HL-60 (cell line): ENCODE measurements at regions not wholly inside any gene's neighbourhood (a gene's known extent, or its start where the extent isn't known, plus 50 kb on each side); places are given as distances from the start of the nearest gene placed in this dataset.

Experiments used
- CTCF ChIP-seq: IDR thresholded peaks from one replicate; pipeline ENCODE4 v1.5.1; 2011; ENCODE audit warnings: low read length, control low read depth, inconsistent platforms; ENCODE audit not compliant: insufficient read depth
- REST ChIP-seq: IDR thresholded peaks from 2 replicates; pipeline ENCODE4 v1.6.1; 2012; ENCODE audit warnings: low read depth; ENCODE audit not compliant: insufficient replicate concordance

DNA sequence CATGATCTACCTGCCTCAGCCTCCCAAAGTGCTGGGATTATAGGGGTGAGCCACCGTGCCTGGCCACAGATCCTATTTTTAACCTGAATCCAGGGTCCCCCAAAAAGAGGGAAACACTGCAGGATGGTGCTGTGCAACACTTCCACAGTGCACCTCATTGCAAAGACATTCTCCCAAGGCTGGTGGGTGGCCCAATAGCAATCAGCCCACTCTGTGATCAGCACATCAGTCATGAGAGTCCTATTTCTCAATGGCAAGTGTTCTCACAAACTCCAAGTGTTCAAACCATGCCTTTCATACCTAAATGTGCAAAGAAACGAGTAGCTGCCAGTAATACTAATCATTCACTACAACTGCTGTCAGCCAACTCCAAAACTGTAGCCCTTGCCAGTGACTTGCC, 612.9 kb downstream of the CCER1 start:
- TF ChIP-seq REST, result no peak
- TF ChIP-seq CTCF, result no peak
